ENCODE measurements at regions not wholly inside any gene's neighbourhood (a gene's known extent, or its start where the extent isn't known, plus 50 kb on each side); places are given as distances from the start of the nearest gene placed in this dataset.

DNA sequence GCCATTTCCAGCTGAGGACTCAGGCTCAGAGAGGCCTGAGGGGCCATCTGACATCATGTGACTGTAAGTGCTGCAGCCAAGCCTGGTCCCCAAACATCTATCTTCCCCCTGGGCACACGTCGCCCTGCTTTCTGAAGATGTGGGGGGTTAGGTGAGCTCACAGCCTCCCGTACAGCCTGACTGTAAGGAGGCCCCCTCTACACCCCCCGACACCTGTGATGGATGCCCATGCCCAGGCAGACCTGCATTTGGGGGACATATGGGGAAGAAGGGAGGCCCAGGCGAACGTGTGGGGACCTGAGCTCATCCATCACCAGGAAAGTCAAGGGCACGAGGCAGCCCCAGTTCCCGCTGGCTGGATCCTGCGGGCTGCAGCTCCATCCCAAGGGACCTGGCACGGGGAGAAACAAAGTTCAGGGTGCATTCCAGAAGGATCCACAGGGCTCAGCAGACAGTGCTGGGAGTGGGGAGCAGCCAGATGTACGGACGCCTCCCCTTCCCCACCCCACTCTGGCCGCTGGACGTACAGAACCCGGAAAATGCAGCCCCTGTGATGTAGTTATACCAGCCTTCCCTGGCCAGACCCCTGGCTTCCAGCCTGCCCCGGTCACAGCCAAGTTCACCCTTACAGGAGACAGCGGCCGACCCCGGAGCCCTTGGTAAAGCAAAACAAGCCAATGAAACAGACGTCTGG, 1431.4 kb downstream of the BRD1 start:
- H3K36me3 ChIP-seq (ENCODE audit: control insufficient read depth, insufficient read depth, low read length): no peaks in the 10 kb centered on the region
- no peak overlapping the region for H3K4me3 ChIP-seq (replicated peaks; ENCODE audit: low read depth, low read length)
- TF ChIP-seq, protein P1, sequence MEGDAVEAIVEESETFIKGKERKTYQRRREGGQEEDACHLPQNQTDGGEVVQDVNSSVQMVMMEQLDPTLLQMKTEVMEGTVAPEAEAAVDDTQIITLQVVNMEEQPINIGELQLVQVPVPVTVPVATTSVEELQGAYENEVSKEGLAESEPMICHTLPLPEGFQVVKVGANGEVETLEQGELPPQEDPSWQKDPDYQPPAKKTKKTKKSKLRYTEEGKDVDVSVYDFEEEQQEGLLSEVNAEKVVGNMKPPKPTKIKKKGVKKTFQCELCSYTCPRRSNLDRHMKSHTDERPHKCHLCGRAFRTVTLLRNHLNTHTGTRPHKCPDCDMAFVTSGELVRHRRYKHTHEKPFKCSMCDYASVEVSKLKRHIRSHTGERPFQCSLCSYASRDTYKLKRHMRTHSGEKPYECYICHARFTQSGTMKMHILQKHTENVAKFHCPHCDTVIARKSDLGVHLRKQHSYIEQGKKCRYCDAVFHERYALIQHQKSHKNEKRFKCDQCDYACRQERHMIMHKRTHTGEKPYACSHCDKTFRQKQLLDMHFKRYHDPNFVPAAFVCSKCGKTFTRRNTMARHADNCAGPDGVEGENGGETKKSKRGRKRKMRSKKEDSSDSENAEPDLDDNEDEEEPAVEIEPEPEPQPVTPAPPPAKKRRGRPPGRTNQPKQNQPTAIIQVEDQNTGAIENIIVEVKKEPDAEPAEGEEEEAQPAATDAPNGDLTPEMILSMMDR (IDR thresholded peaks at IDR 0.05; ENCODE audit: insufficient read depth, low read length, poor library complexity, severe bottlenecking): no peak
- no peaks in the 10 kb centered on the region for H3K27me3 ChIP-seq (replicated peaks; ENCODE audit: control insufficient read depth, insufficient read depth, low read length)
- DNase-seq (ENCODE audit: extremely low read depth, insufficient read length): no peak

DNA sequence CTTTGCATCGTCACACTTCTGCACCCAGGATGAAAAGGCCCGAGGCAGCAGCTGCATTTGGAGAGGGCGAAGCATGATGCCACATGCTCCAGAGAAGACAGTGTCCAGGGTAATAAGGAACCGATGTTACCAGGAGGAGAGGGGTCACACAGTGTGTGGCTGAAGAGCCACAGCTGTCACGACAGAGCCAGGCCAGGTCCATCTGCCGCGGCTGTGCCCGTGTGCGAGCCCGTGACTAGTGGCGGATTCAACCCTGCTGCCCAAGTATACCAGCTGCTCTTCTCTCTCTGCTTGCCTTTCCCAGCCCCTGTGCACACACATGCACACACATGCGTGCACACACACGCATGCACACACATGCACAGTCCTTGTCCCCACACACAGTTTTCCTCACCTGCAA, 1432.5 kb downstream of the BRD1 start:
- TF ChIP-seq, protein P1 (IDR thresholded peaks at IDR 0.05; ENCODE audit: insufficient read depth, low read length, poor library complexity, severe bottlenecking): no peak
- H3K36me3 ChIP-seq (ENCODE audit: control insufficient read depth, insufficient read depth, low read length): no peaks in the 10 kb centered on the region
- no peaks in the 10 kb centered on the region for H3K27me3 ChIP-seq (replicated peaks; ENCODE audit: control insufficient read depth, insufficient read depth, low read length)
- DNase-seq (ENCODE audit: extremely low read depth, insufficient read length): no peak
- no peak overlapping the region for H3K4me3 ChIP-seq (replicated peaks; ENCODE audit: low read depth, low read length)

DNA sequence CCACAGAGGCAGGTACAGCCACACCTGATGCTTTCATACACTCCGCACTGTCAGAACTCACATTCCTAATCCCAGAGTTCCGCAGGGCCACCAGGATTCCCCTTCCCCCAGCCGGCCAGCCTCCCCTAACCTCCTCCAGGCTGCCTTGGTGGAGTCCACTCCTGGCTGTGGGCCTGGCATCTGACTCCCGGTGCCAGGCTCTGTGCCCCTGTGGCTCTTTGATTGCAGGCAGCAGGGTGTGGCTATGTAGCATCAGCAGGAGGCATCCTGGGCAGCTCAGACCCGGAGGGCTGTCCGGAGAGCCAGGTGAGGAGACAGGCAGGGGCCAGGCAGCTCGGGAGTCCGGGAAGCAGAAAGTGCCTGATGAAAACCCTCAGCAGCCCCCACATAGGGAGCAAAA, 1432.9 kb downstream of the BRD1 start:
- TF ChIP-seq, protein P1 (IDR thresholded peaks at IDR 0.05; ENCODE audit: insufficient read depth, low read length, poor library complexity, severe bottlenecking): no peak
- no peaks in the 10 kb centered on the region for H3K36me3 ChIP-seq (ENCODE audit: control insufficient read depth, insufficient read depth, low read length)
- H3K27me3 ChIP-seq (replicated peaks; ENCODE audit: control insufficient read depth, insufficient read depth, low read length): no peaks in the 10 kb centered on the region
- H3K4me3 ChIP-seq (replicated peaks; ENCODE audit: low read depth, low read length): no peak overlapping the region
- no peak for DNase-seq (ENCODE audit: extremely low read depth, insufficient read length)

DNA sequence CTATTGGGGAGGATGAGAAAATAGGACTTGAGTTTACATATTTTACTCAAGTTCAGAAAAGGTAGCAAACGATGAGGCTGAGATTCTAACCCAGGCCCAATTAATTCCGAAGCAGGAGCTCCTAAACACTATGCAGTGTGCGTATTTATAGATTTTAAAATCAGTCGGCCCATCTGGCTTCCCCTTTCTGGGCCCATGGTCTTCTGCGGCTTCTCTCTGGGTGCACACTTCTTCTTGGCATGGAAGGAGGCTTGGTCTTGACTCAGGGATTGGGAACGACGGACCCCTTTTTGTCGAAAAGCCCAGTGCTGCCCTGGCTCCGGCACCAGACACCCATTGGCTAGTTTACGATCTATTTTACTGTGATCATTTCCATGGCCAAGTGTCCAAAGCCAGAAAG, 1433.8 kb downstream of the BRD1 start:
- no peak overlapping the region for H3K4me3 ChIP-seq (replicated peaks; ENCODE audit: low read depth, low read length)
- TF ChIP-seq, protein P1 (IDR thresholded peaks at IDR 0.05; ENCODE audit: insufficient read depth, low read length, poor library complexity, severe bottlenecking): no peak
- H3K36me3 ChIP-seq (ENCODE audit: control insufficient read depth, insufficient read depth, low read length): no peaks in the 10 kb centered on the region
- DNase-seq (ENCODE audit: extremely low read depth, insufficient read length): no peak
- no peaks in the 10 kb centered on the region for H3K27me3 ChIP-seq (replicated peaks; ENCODE audit: control insufficient read depth, insufficient read depth, low read length)

DNA sequence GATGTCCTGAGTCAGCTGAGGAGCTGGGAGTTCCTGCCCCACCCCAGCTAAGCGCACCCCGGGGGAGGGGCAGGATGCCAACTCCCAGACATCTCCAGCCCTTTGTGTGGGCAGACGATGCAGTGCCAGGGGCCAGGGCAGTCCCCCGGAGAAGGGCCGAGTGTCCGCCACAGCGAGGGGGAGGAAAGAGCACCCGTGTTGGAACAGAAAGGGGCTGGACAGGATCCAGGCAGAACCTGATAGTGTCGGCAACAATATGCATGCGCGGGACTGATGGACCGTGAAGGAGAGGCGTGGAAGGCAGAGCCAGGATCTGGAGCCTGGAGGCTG, 1434.7 kb downstream of the BRD1 start:
- Histone ChIP-seq H3K27me3 (replicated peaks; ENCODE audit: control insufficient read depth, insufficient read depth, low read length) (no peaks in the 10 kb centered on the region), H3K36me3 (ENCODE audit: control insufficient read depth, insufficient read depth, low read length) (no peaks in the 10 kb centered on the region), H3K4me3 (replicated peaks; ENCODE audit: low read depth, low read length) (no peak overlapping the region)
- TF ChIP-seq, protein P1 (IDR thresholded peaks at IDR 0.05; ENCODE audit: insufficient read depth, low read length, poor library complexity, severe bottlenecking): no peak
- no peak for DNase-seq (ENCODE audit: extremely low read depth, insufficient read length)

DNA sequence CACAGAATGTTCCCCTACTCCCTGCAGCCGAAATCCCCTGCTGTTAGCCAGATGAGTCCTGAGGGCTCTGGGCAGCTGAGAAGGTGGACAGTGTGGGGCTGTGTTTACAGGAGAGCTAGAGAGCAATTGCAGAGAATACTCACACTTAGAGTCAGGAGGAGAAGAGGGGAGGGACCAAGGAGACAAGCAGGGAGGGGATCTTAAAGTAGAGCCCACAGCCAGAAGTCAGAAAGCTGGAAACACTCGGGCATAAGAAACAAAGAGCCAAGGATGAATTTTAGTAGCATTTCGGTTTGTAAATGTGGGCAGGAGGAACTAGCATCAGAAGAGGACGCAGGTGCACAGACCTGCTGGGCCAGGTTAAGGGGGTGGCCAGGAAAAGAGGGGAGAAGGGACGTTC, 1435.9 kb downstream of the BRD1 start:
- Histone ChIP-seq H3K36me3 (ENCODE audit: control insufficient read depth, insufficient read depth, low read length) (no peaks in the 10 kb centered on the region), H3K4me3 (replicated peaks; ENCODE audit: low read depth, low read length) (no peak overlapping the region), H3K27me3 (replicated peaks; ENCODE audit: control insufficient read depth, insufficient read depth, low read length) (no peaks in the 10 kb centered on the region)
- TF ChIP-seq, protein P1 (IDR thresholded peaks at IDR 0.05; ENCODE audit: insufficient read depth, low read length, poor library complexity, severe bottlenecking): no peak
- DNase-seq (ENCODE audit: extremely low read depth, insufficient read length): no peak
